ENCODE measurements at regions not wholly inside any gene's neighbourhood (a gene's known extent, or its start where the extent isn't known, plus 50 kb on each side); places are given as distances from the start of the nearest gene placed in this dataset.

DNA sequence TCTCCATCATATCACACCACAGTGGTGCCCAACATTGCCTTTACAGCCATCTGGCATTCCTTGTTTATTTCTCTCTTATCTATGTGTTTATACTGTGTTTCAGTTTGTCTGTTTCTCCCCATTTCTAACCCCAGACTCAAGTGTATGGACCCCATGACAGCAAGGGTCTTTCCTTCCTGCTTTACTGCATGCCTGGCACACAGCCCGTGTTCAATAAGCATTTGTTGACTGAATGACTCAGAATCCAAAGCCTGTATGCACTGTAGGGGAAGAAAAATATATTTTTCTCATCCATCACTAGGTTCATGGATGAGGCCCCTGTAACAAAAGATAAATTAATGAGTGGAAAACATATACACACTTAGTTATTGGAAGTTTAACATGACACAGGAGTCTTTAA is 190.8 kb upstream of the SEMA6A start:
- H3K27ac ChIP-seq = no peak overlapping the region
- 42 to 76% (median 68%) methylated on average over 1 of the region's 1 CpG for WGBS, 5 donors
- no peaks in the 10 kb centered on the region for H3K9me3 ChIP-seq
- H3K36me3 ChIP-seq = no peaks in the 10 kb centered on the region
- H3K4me3 ChIP-seq = no peak overlapping the region
- TF ChIP-seq, protein P1, sequence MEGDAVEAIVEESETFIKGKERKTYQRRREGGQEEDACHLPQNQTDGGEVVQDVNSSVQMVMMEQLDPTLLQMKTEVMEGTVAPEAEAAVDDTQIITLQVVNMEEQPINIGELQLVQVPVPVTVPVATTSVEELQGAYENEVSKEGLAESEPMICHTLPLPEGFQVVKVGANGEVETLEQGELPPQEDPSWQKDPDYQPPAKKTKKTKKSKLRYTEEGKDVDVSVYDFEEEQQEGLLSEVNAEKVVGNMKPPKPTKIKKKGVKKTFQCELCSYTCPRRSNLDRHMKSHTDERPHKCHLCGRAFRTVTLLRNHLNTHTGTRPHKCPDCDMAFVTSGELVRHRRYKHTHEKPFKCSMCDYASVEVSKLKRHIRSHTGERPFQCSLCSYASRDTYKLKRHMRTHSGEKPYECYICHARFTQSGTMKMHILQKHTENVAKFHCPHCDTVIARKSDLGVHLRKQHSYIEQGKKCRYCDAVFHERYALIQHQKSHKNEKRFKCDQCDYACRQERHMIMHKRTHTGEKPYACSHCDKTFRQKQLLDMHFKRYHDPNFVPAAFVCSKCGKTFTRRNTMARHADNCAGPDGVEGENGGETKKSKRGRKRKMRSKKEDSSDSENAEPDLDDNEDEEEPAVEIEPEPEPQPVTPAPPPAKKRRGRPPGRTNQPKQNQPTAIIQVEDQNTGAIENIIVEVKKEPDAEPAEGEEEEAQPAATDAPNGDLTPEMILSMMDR (IDR thresholded peaks at IDR 0.05 in 8 of 11, conservative IDR thresholded peaks at IDR 0.05 in 3 of 11) = no peak
- TF ChIP-seq POLR2A (IDR thresholded peaks at IDR 0.05) (no peak), POLR2AphosphoS5 (IDR thresholded peaks at IDR 0.05) (no peak)
- no peak for DNase-seq
- no peaks in the 10 kb centered on the region for H3K27me3 ChIP-seq (replicated peaks in 1 of 7)
- H3K4me1 ChIP-seq = no peaks in the 10 kb centered on the region
- intact Hi-C loops (cut with DNase I; ENCODE audit: low total_unique reads) = no loop called here

DNA sequence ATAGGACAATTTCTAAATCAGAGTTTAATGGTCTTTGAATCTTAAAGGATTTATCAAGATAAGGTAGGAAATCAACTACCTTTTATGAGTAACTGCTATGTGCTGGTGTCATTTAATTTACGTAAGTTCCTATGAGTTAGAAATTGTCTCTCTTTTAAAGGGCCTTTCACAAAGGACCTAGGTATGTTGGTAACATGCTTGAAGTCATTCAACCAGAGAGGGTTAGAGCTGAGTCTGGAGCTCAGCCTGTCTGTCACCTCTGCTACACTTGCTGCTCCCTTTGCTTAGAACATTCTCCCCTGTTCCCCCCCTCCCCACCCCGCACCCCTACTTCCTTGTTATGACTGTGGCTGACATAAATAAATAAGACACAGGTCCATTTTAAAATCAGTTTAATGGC is 190.3 kb upstream of the SEMA6A start:
- TF ChIP-seq, protein P1 (IDR thresholded peaks at IDR 0.05 in 8 of 11, conservative IDR thresholded peaks at IDR 0.05 in 3 of 11) = no peak
- TF ChIP-seq POLR2AphosphoS5 (IDR thresholded peaks at IDR 0.05) = no peak
- Histone ChIP-seq H3K9me3 (no peaks in the 10 kb centered on the region), H3K27ac (no peak overlapping the region), H3K27me3 (replicated peaks in 1 of 7) (no peaks in the 10 kb centered on the region), H3K4me3 (no peak overlapping the region), H3K4me1 (no peaks in the 10 kb centered on the region), H3K36me3 (no peaks in the 10 kb centered on the region)
- intact Hi-C loops (cut with DNase I; ENCODE audit: low total_unique reads) = no loop called here
- no peak for DNase-seq
- 81 to 94% (median 91%) methylated on average over 2 of the region's 2 CpGs for WGBS, 5 donors

DNA sequence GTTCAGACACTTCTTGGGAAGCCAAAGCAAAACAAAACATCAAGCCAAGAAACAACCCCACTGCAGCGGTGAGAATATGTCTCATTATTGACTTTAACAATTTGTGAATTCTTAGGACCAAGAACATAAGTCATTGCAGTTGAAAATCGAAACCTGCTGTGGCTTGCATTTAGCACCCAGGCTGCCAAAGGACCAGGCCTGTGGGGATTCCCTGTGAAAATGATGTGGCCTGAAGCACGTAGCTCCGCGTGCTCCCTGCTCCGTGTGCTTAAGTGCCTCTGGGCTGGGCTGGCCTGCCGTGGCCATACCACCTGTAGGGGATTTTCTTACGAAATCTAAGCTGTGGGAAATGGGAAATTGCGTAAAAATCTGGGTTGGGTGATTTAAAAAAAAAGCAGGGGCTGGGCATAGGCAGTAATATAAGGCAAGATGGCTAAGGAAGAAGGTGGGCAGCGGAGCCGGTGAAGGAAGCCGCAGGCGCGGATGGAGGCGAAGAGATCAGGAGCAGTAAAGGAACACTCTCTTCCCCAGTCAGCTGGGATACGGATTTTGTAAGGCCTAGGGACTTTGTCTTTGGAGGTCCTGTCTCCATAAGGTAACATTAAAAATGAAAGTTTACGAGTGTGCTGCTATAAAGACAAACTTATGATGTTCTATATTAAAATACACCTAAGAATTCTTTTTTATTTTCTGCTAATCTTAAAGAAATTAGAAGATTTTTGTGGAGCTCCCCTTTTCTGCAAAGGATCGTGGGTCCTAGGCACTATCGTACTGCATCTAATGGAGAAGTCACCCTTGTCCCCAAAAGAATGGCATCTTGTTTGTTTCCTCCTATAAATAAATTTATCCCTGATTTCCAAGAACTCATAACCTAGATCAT is 189.6 kb upstream of the SEMA6A start:
- Histone ChIP-seq H3K36me3 (no peaks in the 10 kb centered on the region), H3K27me3 (replicated peaks in 1 of 7) (no peaks in the 10 kb centered on the region), H3K4me1 (no peaks in the 10 kb centered on the region), H3K27ac (no peak overlapping the region), H3K9me3 (no peaks in the 10 kb centered on the region), H3K4me3 (no peak overlapping the region)
- TF ChIP-seq POLR2A (IDR thresholded peaks at IDR 0.05) (no peak), POLR2AphosphoS5 (IDR thresholded peaks at IDR 0.05) (no peak)
- TF ChIP-seq, protein P1 (IDR thresholded peaks at IDR 0.05 in 8 of 11, conservative IDR thresholded peaks at IDR 0.05 in 3 of 11) = no peak
- intact Hi-C loops (cut with DNase I; ENCODE audit: low total_unique reads) = no loop called here
- no peak for DNase-seq
- 78 to 89% (median 85%) methylated on average over 19 of the region's 19 CpGs for WGBS, 5 donors

DNA sequence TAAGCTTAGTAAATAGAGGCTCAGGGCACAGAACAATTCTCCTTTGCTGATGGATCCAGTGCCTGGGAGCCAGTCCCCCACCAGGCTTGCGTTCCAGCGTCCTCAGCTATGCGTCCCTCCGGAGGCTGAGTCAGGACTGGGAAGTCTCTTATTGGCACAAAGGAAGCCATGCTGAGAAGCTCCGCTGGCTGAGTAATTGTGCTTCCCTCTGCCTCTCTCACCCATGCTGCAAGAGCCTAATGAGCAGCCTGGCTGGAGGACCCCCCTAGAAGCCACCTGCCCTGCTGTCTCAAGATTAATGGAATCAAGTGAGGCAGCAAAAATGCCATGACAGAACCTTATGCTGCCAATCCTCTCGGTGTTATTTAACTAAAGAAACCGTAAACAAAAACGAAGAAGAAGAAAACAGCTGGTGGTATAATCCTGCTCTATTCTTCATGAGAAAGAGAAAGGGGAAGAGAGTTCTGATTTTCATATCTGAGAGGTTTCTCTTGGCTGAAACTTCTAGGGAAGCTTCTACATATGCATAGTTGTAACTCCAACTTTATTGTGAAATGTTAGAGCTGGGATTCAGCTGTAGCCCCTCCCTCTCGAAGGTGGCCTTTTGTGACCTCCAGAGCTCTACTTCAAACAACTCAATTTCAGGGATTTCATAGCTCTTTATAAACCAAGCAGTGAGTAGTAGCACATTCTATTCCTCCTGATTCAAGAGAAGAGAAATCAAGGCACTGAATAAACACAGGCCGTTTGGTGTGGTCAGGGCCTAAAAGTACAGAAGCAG is 185.4 kb upstream of the SEMA6A start:
- Histone ChIP-seq H3K4me1 (no peaks in the 10 kb centered on the region), H3K27ac (no peak overlapping the region), H3K27me3 (replicated peaks in 1 of 7) (no peaks in the 10 kb centered on the region), H3K4me3 (no peak overlapping the region), H3K9me3 (no peaks in the 10 kb centered on the region), H3K36me3 (no peaks in the 10 kb centered on the region)
- WGBS, 5 donors = 86 to 89% (median 88%) methylated on average over 10 of the region's 10 CpGs
- intact Hi-C loops (cut with DNase I; ENCODE audit: low total_unique reads) = no loop called here
- DNase-seq = no peak
- TF ChIP-seq, protein P1 (IDR thresholded peaks at IDR 0.05 in 8 of 11, conservative IDR thresholded peaks at IDR 0.05 in 3 of 11) = no peak
- TF ChIP-seq POLR2A (IDR thresholded peaks at IDR 0.05) (no peak), POLR2AphosphoS5 (IDR thresholded peaks at IDR 0.05) (no peak)

Data from spleen (tissue), 11 donors.